ENCODE measurements at regions not wholly inside any gene's neighbourhood (a gene's known extent, or its start where the extent isn't known, plus 50 kb on each side); places are given as distances from the start of the nearest gene placed in this dataset.

- TF ChIP-seq CTCF (IDR thresholded peaks at IDR 0.05 in 4 of 5, conservative IDR thresholded peaks at IDR 0.05 in 1 of 5) (no peak), POLR2A (IDR thresholded peaks at IDR 0.05) (no peak)
These were observed 160.5 kb upstream of the NSMCE3 start for GRCh38 chr15:29430124-29430523.
